IPS-NIHi7 (cell line): ENCODE measurements at regions not wholly inside any gene's neighbourhood (a gene's known extent, or its start where the extent isn't known, plus 50 kb on each side); places are given as distances from the start of the nearest gene placed in this dataset.

Source experiments
- DNase-seq: peaks from one replicate; pipeline ENCODE4 v3.0.0; 2012; ENCODE audit warnings: mixed read lengths; ENCODE audit errors: extremely low spot score

DNA sequence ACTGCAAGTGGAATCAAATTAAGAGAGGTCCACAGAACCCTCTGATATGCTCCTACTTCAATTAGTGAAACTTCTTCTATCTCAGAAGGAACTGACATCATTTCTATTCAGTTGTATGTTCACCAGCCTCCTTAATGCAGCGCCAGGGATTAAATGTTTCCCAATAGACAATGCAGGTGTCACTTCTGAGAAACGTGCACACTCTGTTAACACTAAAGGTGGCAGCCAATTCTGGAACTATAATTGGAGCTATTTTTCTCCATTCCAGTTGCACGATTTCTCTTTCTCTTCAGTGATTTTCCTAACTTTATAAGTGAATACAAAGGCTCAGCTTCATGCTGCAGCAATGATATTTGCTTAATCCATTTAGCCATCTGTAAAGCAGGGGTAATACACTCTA is 821.9 kb downstream of the TDRD15 start:
- DNase-seq: no peak

DNA sequence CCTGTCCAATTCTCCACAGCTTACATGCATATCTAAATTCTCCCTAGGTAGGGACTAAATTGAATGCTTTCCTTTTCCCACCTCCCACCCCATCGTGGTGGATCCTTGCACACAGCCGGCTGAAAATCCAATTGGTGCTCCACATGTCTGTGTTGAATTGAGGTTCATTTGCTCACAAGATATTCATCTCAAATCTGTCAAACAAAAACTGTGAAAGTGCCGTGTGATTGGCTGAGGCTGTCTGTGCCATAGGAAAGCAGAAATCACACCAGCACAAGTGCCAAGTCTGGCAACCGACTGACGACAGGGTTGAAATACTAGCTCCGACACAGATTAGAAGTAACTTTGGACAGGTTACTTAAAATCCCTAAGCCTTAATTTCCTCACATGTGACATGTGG is 823.3 kb downstream of the TDRD15 start:
- DNase-seq: no peak

DNA sequence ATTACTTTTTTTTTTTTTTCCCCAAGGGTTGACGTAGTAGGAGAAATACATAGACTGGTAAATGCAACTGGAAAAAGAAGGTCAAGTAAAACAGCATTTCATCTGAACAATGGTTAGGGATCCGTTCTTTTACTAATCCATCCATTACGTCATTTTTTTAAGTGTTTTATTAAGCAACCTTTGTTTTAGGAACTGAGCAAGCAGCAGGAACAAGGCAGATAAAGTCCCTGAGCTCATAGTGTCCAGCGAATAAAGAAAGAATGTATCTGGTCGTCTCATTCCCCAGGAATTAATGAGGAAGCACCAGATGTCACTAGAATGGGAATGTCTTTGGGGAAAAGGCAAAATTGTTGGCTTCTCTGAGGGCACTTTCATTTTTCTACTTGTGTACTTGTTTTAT is 842.4 kb downstream of the TDRD15 start:
- no peak for DNase-seq

GRCh38 chr2:21970971-21971370 is 847.2 kb downstream of the TDRD15 start:
- no peak for DNase-seq

- DNase-seq: peak; percentile 11
Measured at GRCh38 chr2:21972586-21972985, 848.8 kb downstream of the TDRD15 start.

DNA sequence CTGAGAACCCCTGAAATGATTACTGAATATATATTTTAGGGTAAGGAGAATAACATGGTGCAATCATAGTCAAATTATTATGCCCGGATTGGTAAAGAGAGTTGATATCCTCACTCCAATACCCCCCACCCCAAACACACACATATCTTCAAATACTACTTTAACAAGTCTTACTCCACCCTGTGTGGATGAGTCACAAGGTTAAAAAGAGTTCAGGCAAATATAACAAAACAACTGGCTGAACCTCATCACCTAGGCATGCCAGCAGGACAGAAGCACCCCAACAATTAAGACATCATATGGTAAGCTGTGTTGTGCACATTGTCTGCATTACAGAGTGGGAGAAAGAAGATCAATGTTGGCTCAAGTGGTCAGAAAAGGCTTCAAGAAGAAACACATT is 857.4 kb downstream of the TDRD15 start:
- DNase-seq: no peak

GRCh38 chr2:21993002-21993401 is 869.2 kb downstream of the TDRD15 start:
- no peak for DNase-seq

- DNase-seq: no peak
Measured at GRCh38 chr2:21996339-21996738, 872.6 kb downstream of the TDRD15 start.

DNA sequence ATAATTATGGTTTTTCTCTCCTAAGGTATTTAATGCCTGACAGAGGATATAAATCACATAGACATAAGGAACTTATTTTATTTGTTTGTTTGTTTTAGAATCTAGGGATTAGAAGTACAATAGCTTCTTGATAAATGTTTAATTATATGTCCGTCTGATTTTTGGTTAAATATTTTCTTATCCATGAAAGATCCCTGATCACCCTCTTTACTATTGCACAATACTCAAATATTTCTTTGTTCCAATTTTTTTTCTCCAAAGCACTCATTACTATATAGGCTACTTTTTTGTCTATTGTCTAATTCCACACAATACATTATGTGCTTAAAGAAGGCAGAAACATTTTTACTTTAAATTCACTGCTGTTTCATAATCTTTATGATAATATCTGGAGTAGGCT is 875.8 kb downstream of the TDRD15 start:
- no peak for DNase-seq

DNA sequence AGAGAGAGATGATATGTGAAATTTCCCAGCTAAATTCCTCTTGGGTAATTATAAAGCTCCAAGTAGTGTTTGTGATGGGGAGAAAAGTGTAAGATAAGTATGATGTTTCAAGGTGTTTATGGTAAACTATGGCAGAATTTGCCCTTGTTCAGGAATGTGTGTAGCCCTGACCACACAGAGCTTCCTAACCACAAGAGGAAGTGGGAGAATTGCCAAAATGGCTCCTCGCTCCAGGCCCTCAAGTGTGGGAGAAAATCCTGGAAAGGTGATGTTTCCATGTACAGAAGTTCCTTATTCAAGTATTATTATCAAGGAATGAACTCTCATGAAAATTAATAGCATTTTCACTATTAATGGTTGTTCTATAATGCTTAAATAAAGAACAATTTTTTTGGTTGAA is 878.3 kb downstream of the TDRD15 start:
- DNase-seq: no peak

GRCh38 chr2:22003270-22003669 is 879.5 kb downstream of the TDRD15 start:
- no peak for DNase-seq

DNA sequence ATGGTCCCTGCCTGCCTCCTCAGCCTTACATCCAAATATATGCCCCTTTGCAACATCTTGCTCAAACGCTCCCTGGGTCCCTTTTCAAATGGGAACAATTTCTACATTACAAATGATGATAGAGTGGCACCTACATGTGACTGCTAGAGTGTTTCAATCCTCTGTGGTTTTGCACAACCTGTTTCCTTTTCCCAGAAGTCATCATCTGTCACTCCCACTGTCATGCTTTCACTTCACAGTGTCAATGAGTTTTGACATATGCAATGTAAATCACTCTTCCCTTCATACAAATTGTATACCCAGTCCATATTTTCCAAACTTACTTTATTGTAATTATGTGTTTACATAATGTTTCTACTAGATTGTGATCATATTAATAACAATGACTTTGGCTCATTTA is 887.3 kb downstream of the TDRD15 start:
- no peak for DNase-seq

GRCh38 chr2:22020091-22020742 is 896.4 kb downstream of the TDRD15 start:
- no peak for DNase-seq

DNA sequence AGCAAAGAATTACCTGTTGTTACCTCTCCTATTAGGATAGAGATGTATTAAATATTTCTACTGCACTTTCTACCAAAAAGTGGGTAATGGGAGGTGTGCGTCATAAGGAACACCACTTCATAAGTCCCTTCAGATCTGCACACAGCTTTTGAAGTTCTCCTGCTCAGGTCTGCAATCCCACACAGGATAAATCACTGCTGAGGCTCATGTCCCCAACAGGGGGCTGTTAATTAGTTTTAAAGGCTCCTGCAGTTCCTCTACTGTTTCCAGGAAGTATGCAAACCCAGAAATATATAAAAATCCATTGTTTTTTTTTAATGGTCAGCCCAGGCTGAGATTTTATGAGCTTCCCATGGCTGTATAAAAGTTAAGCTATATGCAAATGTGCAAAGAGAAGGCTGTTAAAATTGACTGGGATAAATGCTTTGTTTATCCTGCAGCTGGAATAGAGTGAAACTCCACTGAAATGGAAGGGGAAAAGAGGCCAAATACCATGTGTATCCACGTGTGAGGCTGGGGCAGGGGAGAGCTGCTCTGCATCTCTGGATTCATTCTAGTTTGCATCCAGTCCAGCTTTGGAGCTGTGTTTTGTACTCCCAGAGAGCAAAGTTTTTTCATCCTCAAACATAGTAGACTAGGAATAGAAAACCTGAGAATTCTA is 903.7 kb downstream of the TDRD15 start:
- DNase-seq: no peak

DNA sequence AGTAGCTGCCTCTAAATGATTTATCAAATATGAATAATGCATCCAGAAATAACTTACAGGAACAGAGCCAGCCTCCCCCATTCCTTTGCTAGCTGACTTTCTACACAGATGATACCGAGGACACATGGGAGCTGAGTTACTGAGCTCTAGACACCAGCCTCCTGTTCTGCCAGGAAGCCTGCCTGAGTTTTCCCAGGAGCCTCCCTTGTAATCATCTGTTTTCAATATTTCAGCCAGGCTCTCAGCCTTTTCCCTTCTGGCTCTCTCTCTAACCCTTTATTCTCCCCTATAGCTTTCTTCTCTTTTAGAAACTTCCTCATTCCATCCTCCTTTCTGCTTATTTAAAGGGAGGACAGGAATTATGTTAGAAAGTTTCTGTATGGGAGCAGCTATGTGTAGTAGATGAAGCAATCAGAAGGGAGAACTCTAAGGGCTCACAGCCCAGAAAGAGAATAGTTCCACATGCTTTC is 911.6 kb downstream of the TDRD15 start:
- DNase-seq: no peak

DNA sequence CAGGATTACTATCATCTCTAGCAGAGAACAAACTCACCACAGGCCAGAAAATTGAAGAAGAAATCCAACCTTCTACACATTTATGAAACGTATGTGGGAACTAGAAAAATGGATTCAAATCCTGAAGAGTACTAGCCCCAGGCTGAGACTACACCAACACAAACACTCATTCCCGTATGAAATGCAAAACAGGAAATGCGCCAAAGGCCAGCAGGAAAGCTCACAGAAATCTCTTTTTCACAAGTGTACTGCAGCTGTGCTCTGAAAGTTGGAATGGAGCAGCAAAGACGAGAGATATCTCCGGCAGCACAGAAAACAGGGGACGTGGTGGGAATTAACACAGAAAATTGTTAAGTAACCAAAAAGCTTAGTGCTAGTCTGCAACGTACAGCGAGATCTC is 913.5 kb downstream of the TDRD15 start:
- DNase-seq: no peak

DNA sequence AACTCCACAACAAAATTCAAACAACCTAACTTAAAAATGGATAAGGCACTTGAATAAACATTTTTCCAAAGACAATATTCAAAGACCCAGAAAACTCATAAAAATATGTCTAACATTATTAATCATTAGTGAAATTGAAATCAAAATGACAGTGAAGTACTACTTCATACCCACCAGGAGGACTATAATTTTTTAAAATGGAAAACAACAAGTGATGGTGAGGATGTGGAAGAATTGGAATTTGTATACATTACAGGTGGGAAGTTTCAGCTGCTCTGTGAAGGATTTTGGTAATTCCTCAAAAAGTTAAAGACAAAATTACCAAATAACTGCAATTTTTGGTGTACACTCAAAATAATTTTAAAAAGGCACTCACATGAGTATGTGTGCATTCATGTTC is 920.0 kb downstream of the TDRD15 start:
- no peak for DNase-seq

GRCh38 chr2:22055784-22056620 is 932.2 kb downstream of the TDRD15 start:
- no peak for DNase-seq

DNA sequence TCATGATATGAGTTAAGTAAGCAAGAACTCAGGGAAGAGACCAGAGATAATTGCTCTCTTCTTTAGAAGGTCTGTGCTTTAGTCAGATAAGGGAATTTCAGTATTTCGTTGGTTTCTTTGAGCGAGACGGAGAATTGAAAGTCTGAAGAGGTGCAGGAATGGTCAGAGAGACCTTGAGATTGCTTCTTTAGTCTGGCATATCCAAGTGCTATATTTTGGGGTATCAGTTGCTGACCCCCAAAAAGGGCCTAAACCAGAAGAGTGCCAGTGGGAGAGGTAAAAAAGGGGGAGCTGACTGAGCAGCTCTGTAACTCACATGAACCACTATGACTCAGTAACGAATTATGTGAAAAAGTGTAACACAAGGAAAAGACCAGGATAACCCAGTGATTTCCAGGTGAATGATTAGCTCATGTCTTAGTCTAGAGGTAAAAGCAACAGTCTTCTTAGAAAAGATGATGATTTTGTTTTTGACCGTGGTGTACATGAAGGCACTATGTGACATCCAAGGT is 932.9 kb downstream of the TDRD15 start:
- DNase-seq: no peak

DNA sequence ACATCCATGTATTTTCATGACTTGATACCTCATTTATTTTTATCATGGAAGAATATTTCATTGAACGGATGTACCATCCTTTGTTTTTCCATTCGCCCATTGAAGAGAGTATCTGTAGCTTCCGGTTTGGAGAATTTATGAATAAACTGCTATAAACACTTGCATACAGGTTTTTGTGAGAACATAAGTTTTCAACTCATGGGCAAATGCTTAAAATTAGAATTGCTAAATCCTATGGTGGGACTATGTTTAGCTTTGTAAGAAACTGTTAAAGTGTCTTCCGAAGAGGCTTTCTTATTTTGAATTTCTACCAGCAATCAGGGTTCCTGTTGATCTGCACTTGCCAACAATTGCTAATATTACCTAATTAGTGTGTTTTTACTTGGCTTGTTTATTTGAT is 938.9 kb downstream of the TDRD15 start:
- DNase-seq: no peak

DNA sequence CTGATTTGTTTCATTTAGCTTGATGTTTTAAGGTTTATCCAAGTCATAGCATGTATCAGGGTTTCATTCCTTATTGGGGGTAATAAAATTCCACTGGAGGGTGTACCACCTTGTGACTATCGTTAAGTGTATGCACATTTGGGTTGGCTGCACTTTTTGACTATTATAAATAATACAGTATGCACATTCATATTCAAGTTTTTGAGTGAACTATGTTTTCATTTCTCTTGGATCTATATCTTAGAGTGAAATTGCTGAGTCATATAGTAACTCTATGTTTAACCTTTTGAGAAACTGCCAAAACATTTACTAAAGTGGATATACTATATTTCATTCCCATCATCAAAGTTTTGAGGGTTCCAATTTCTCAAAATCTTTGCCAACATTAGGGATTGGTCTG is 952.7 kb downstream of the TDRD15 start:
- DNase-seq: no peak

DNA sequence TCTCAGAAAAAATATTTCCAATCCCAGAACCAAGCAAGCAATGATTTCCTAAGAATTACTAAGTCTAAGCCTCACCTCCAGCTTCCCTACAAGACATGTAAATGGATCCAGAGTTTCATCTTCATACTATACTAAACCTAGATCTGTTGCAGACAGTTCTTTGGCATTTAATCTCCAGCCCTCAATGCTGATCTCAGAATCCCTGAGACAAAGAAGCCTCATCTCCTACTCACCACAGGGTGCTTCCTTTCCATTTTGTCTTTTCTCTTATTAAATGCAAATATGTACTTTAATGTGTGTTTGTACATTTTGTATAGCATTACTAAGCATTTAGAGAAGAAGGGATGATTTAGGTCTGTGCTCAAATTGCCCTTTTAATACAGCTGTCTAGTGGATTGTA is 954.9 kb downstream of the TDRD15 start:
- DNase-seq: no peak

GRCh38 chr2:22079583-22079982 is 955.8 kb downstream of the TDRD15 start:
- no peak for DNase-seq
